Stimulated activated CD8-positive, alpha-beta memory T cell treated with anti-CD3 and anti-CD28 coated beads, Interleukin-4, amount 100 ng/mL, for 24 hours (primary cell): ENCODE measurements at regions not wholly inside any gene's neighbourhood (a gene's known extent, or its start where the extent isn't known, plus 50 kb on each side); places are given as distances from the start of the nearest gene placed in this dataset.

Experiments
- DNase-seq: peaks from one replicate; pipeline ENCODE4 v3.0.0-alpha.2; 2020; ENCODE audit warnings: low read depth

GRCh38 chr9:28747351-28747985, 1174.2 kb upstream of the C9orf72 start:
- no peak for DNase-seq

GRCh38 chr9:28750136-28750535, 1176.9 kb upstream of the C9orf72 start:
- no peak for DNase-seq

- no peak for DNase-seq
Observed at GRCh38 chr9:28758341-28758740, 1185.1 kb upstream of the C9orf72 start.

- DNase-seq = no peak
Observed at GRCh38 chr9:28758971-28759370, 1185.7 kb upstream of the C9orf72 start.

- no peak for DNase-seq
Observed at GRCh38 chr9:28762167-28762566, 1188.9 kb upstream of the C9orf72 start.

GRCh38 chr9:28764532-28764931, 1191.3 kb upstream of the C9orf72 start:
- DNase-seq = no peak

GRCh38 chr9:28770226-28770625, 1196.9 kb upstream of the C9orf72 start:
- no peak for DNase-seq

- no peak for DNase-seq
Observed at GRCh38 chr9:28770827-28771226, 1197.5 kb upstream of the C9orf72 start.

GRCh38 chr9:28774433-28775235, 1201.4 kb upstream of the C9orf72 start:
- DNase-seq = no peak

GRCh38 chr9:28779243-28779642, 1206.0 kb upstream of the C9orf72 start:
- no peak for DNase-seq

- no peak for DNase-seq
Observed at GRCh38 chr9:28781481-28781880, 1208.2 kb upstream of the C9orf72 start.

GRCh38 chr9:28782630-28783029, 1209.3 kb upstream of the C9orf72 start:
- no peak for DNase-seq

GRCh38 chr9:28792716-28793115, 1219.4 kb upstream of the C9orf72 start:
- DNase-seq = no peak

GRCh38 chr9:28799876-28800275, 1226.6 kb upstream of the C9orf72 start:
- DNase-seq = no peak

- no peak for DNase-seq
Observed at GRCh38 chr9:28801144-28801799, 1228.0 kb upstream of the C9orf72 start.

- DNase-seq = no peak
Observed at GRCh38 chr9:28805197-28805596, 1231.9 kb upstream of the C9orf72 start.

- DNase-seq = no peak
Observed at GRCh38 chr9:28808042-28808441, 1234.8 kb upstream of the C9orf72 start.

- DNase-seq = no peak
Observed at GRCh38 chr9:28810388-28811075, 1237.3 kb upstream of the C9orf72 start.

GRCh38 chr9:28820741-28821140, 1247.5 kb upstream of the C9orf72 start:
- no peak for DNase-seq

- DNase-seq = no peak
Observed at GRCh38 chr9:28821240-28821639, 1248.0 kb upstream of the C9orf72 start.

- no peak for DNase-seq
Observed at GRCh38 chr9:28824432-28824963, 1251.2 kb upstream of the C9orf72 start.

- no peak for DNase-seq
Observed at GRCh38 chr9:28832168-28832770, 1259.0 kb upstream of the C9orf72 start.
